DOHH2 (cell line): ENCODE measurements at regions not wholly inside any gene's neighbourhood (a gene's known extent, or its start where the extent isn't known, plus 50 kb on each side); places are given as distances from the start of the nearest gene placed in this dataset.

Experiments
- H3F3A ChIP-seq: fragments of 200-600 bp; sonication (generic), shearing (Covaris generic); 2 replicates; pipeline ENCODE4 v1.6.0; 2016; ENCODE audit warnings: antibody characterized with exemption, mild to moderate bottlenecking; ENCODE audit not compliant: control insufficient read depth, insufficient read depth
- H3K27ac ChIP-seq: fragments of 200-600 bp; sonication (generic); 2 replicates; pipeline ENCODE4 v1.5.1; 2014; ENCODE audit warnings: low read depth, mild to moderate bottlenecking, low read length, moderate library complexity
- H3K27me3 ChIP-seq: fragments of 200-600 bp; sonication (generic); 2 replicates; pipeline ENCODE4 v1.6.1; 2014; ENCODE audit warnings: mild to moderate bottlenecking, low read length, mixed read lengths; ENCODE audit not compliant: control insufficient read depth
- H3K36me3 ChIP-seq: fragments of 200-600 bp; sonication (generic); 2 replicates; pipeline ENCODE4 v1.6.1; 2014; ENCODE audit warnings: mild to moderate bottlenecking, low read length, moderate library complexity, mixed read lengths; ENCODE audit not compliant: control insufficient read depth
- H3K4me1 ChIP-seq: fragments of 200-600 bp; sonication (generic); 2 replicates; pipeline ENCODE4 v1.6.1; 2014; ENCODE audit warnings: mild to moderate bottlenecking, low read length, mixed read lengths; ENCODE audit not compliant: control insufficient read depth
- H3K4me2 ChIP-seq: fragments of 200-600 bp; sonication (generic); 2 replicates; pipeline ENCODE4 v1.6.0; 2014; ENCODE audit warnings: mild to moderate bottlenecking, low read length, moderate library complexity
- H3K4me3 ChIP-seq: fragments of 200-600 bp; sonication (generic); 2 replicates; pipeline ENCODE4 v1.5.1; 2014; ENCODE audit warnings: mild to moderate bottlenecking, low read length, mixed read lengths
- H3K79me2 ChIP-seq: fragments of 200-600 bp; sonication (generic); 2 replicates; pipeline ENCODE4 v1.6.1; 2014; ENCODE audit warnings: mild to moderate bottlenecking, low read length, mixed read lengths; ENCODE audit not compliant: control insufficient read depth
- H3K9me2 ChIP-seq: fragments of 200-600 bp; sonication (generic); replicated peaks from 2 replicates; pipeline ENCODE4 v1.6.1; 2014; ENCODE audit warnings: mild to moderate bottlenecking, low read length, mixed read lengths; ENCODE audit not compliant: control insufficient read depth
- H3K9me3 ChIP-seq: fragments of 200-600 bp; sonication (generic); 2 replicates; pipeline ENCODE4 v1.6.1; 2014; ENCODE audit warnings: antibody characterized with exemption, low read length, mixed read lengths; ENCODE audit not compliant: control insufficient read depth, insufficient read depth
- H4K20me1 ChIP-seq: fragments of 200-600 bp; sonication (generic); 2 replicates; pipeline ENCODE4 v1.6.0; 2014; ENCODE audit warnings: low read depth, mild to moderate bottlenecking, antibody characterized with exemption, low read length, moderate library complexity; ENCODE audit not compliant: control insufficient read depth, insufficient read depth
- EZH2phosphoT487 ChIP-seq: fragments of 200-600 bp; sonication (generic); IDR thresholded peaks from 2 replicates; pipeline ENCODE4 v1.6.1; 2017; ENCODE audit warnings: borderline replicate concordance, mild to moderate bottlenecking, antibody characterized with exemption, low read length, moderate library complexity, mixed read lengths
- TF ChIP-seq, protein P1 (sequence below): fragments of 200-600 bp; sonication (generic); IDR thresholded peaks from one replicate; pipeline ENCODE4 v1.5.1; 2014; ENCODE audit warnings: antibody characterized with exemption, mild to moderate bottlenecking, low read depth, low read length; ENCODE audit not compliant: poor library complexity, severe bottlenecking

DNA sequence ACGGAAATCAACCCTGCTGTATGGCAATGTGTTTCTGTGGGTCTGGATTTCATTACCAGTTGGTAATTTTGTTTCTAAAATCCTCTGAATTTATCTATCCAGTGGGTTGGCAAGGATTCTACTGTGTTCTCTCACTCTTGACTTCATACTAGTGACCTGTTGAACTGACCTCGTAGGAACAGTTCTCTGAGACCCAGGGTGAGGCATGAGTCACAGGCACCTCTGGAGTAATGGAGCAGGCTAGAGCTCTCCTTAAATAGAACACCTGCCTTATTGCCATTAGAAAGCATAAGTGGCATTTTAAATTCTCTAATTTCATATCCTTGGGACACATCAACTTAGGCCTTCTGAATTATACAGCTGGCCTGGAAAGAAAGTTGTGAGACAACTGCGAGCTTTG, 258.3 kb upstream of the NAV3 start:
- Histone ChIP-seq H3K9me2 (no peaks in the 10 kb centered on the region), H3K4me3 (no peak overlapping the region), H3K36me3 (no peaks in the 10 kb centered on the region), H3K4me1 (no peaks in the 10 kb centered on the region), H3K79me2 (no peaks in the 10 kb centered on the region), H3F3A (no peaks in the 10 kb centered on the region), H3K27ac (no peak overlapping the region), H3K27me3 (no peaks in the 10 kb centered on the region), H3K4me2 (no peak overlapping the region), H4K20me1 (no peaks in the 10 kb centered on the region), H3K9me3 (no peaks in the 10 kb centered on the region)
- no peak for TF ChIP-seq EZH2phosphoT487
- TF ChIP-seq, protein P1, sequence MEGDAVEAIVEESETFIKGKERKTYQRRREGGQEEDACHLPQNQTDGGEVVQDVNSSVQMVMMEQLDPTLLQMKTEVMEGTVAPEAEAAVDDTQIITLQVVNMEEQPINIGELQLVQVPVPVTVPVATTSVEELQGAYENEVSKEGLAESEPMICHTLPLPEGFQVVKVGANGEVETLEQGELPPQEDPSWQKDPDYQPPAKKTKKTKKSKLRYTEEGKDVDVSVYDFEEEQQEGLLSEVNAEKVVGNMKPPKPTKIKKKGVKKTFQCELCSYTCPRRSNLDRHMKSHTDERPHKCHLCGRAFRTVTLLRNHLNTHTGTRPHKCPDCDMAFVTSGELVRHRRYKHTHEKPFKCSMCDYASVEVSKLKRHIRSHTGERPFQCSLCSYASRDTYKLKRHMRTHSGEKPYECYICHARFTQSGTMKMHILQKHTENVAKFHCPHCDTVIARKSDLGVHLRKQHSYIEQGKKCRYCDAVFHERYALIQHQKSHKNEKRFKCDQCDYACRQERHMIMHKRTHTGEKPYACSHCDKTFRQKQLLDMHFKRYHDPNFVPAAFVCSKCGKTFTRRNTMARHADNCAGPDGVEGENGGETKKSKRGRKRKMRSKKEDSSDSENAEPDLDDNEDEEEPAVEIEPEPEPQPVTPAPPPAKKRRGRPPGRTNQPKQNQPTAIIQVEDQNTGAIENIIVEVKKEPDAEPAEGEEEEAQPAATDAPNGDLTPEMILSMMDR = no peak

DNA sequence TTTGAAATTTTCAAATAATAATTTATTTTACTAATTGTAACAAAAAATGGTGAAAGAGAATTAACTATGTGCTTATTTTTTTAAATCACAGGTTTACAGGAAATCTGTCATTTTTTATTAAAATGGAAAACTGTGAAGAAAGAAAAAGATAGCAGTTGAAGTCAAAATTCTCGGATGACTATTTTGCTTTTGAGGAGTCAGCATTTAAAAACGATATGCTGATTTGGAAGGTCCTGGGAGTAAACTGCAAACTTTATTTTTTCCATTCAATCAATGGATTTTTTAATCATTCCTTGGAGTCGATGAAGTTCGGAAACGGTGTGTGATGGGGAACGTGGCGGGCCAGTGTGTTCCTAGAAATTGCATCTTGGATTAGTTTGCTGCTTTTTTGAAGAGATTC, 258.9 kb upstream of the NAV3 start:
- Histone ChIP-seq H3K27me3 (no peaks in the 10 kb centered on the region), H3K27ac (no peak overlapping the region), H3K9me2 (no peaks in the 10 kb centered on the region), H3K36me3 (no peaks in the 10 kb centered on the region), H3F3A (no peaks in the 10 kb centered on the region), H3K79me2 (no peaks in the 10 kb centered on the region), H3K9me3 (no peaks in the 10 kb centered on the region), H3K4me1 (no peaks in the 10 kb centered on the region), H4K20me1 (no peaks in the 10 kb centered on the region), H3K4me2 (no peak overlapping the region), H3K4me3 (no peak overlapping the region)
- TF ChIP-seq, protein P1 = no peak
- TF ChIP-seq EZH2phosphoT487 = no peak

DNA sequence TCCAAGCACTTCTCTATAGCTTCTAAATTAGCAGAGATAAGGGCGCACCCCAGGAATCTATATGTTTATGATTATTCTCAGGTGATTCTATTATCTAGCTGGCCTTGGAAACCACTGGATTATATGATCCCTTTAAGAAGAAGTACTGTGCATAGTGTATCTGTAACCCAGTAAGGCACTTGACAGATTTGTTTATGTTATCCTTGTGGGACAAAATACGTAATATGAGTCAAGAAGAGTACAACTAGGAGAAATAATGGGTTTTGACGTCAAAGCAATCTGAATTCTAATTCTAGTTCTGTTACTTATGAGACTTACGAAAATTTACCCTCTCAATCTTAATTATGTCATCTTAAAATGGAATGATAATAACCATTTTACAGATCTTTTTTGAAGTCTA, 259.6 kb upstream of the NAV3 start:
- TF ChIP-seq, protein P1 = no peak
- TF ChIP-seq EZH2phosphoT487 = no peak
- H3K4me2 ChIP-seq = no peak overlapping the region
- H3F3A ChIP-seq = no peaks in the 10 kb centered on the region
- H3K27me3 ChIP-seq = no peaks in the 10 kb centered on the region
- no peaks in the 10 kb centered on the region for H3K79me2 ChIP-seq
- no peaks in the 10 kb centered on the region for H4K20me1 ChIP-seq
- H3K27ac ChIP-seq = no peak overlapping the region
- no peak overlapping the region for H3K4me3 ChIP-seq
- no peaks in the 10 kb centered on the region for H3K4me1 ChIP-seq
- H3K36me3 ChIP-seq = no peaks in the 10 kb centered on the region
- H3K9me3 ChIP-seq = no peaks in the 10 kb centered on the region
- H3K9me2 ChIP-seq = no peaks in the 10 kb centered on the region

DNA sequence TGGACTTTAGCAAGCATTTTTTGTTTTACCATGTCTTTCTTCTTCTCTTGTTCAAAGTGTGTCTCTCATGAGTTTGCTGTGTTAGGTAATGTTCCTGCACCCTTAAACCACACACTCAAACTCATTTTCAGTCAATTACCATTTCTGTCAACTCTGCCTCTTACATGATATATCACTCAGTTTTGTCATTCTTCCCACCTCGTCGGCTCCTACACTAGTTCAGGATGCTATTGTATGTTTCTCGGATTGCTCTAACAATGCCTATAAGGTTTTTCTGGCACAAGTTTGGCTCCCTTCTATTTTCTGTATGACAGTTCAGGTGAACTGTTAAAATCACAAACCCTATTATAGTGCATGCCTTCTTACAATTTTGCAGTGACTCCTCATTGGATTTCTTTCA, 260.8 kb upstream of the NAV3 start:
- H3K79me2 ChIP-seq = no peaks in the 10 kb centered on the region
- no peaks in the 10 kb centered on the region for H3K4me1 ChIP-seq
- TF ChIP-seq EZH2phosphoT487 = no peak
- TF ChIP-seq, protein P1 = no peak
- no peaks in the 10 kb centered on the region for H3K9me3 ChIP-seq
- H3K36me3 ChIP-seq = no peaks in the 10 kb centered on the region
- H3K9me2 ChIP-seq = no peaks in the 10 kb centered on the region
- H3K4me2 ChIP-seq = no peak overlapping the region
- H3F3A ChIP-seq = no peaks in the 10 kb centered on the region
- no peak overlapping the region for H3K4me3 ChIP-seq
- H3K27ac ChIP-seq = no peak overlapping the region
- H4K20me1 ChIP-seq = no peaks in the 10 kb centered on the region
- H3K27me3 ChIP-seq = no peaks in the 10 kb centered on the region
